C4-2B (cell line): ENCODE measurements at regions not wholly inside any gene's neighbourhood (a gene's known extent, or its start where the extent isn't known, plus 50 kb on each side); places are given as distances from the start of the nearest gene placed in this dataset.

Experiments
- H3K27ac ChIP-seq: fragments of 450-650 bp; 2 replicates; pipeline ENCODE4 v1.5.1; 2017
- CTCF ChIP-seq: fragments of 450-650 bp; conservative IDR thresholded peaks from 2 replicates; pipeline ENCODE4 v1.5.1; 2017; ENCODE audit warnings: mild to moderate bottlenecking
- ZFX ChIP-seq: fragments of 450-650 bp; IDR thresholded peaks from 2 replicates; pipeline ENCODE4 v1.6.1; 2017

- TF ChIP-seq ZFX (no peak), CTCF (no peak)
- H3K27ac ChIP-seq = no peak overlapping the region
Observed at GRCh38 chr5:117759849-117760499, 1185.4 kb upstream of the SEMA6A start.

GRCh38 chr5:117752403-117752802 lies 1177.8 kb upstream of the SEMA6A start:
- no peak overlapping the region for H3K27ac ChIP-seq
- no peak for TF ChIP-seq CTCF
- TF ChIP-seq ZFX = no peak

- TF ChIP-seq CTCF (no peak), ZFX (no peak)
- no peak overlapping the region for H3K27ac ChIP-seq
Observed at GRCh38 chr5:117748336-117748735, 1173.7 kb upstream of the SEMA6A start.

GRCh38 chr5:117743337-117743736 lies 1168.7 kb upstream of the SEMA6A start:
- TF ChIP-seq CTCF (no peak), ZFX (no peak)
- no peak overlapping the region for H3K27ac ChIP-seq

- no peak overlapping the region for H3K27ac ChIP-seq
- TF ChIP-seq CTCF (no peak), ZFX (no peak)
Observed at GRCh38 chr5:117741655-117742206, 1167.1 kb upstream of the SEMA6A start.

- H3K27ac ChIP-seq = no peak overlapping the region
- TF ChIP-seq ZFX = no peak
- no peak for TF ChIP-seq CTCF
Observed at GRCh38 chr5:117740268-117740667, 1165.6 kb upstream of the SEMA6A start.

- TF ChIP-seq ZFX = no peak
- TF ChIP-seq CTCF = no peak
- H3K27ac ChIP-seq = no peak overlapping the region
Observed at GRCh38 chr5:117738571-117738970, 1163.9 kb upstream of the SEMA6A start.
